ENCODE measurements at regions not wholly inside any gene's neighbourhood (a gene's known extent, or its start where the extent isn't known, plus 50 kb on each side); places are given as distances from the start of the nearest gene placed in this dataset.

- ATAC-seq (ENCODE audit: insufficient read depth, low FRiP score), result peak; percentile 71
These were observed 338.1 kb upstream of the SNX7 start for GRCh38 chr1:98323388-98323787.

GRCh38 chr1:98322966-98323365 is 338.6 kb upstream of the SNX7 start:
- H3K27me3 ChIP-seq (ENCODE audit: control insufficient read depth in 3 of 3, insufficient read depth in 3 of 3, low read length in 2 of 3), result no peaks in the 10 kb centered on the region
- no peak overlapping the region for H3K9ac ChIP-seq (ENCODE audit: insufficient read depth in 1 of 2, low read length in 2 of 2)
- H3K36me3 ChIP-seq (ENCODE audit: control insufficient read depth in 4 of 4, insufficient read depth in 4 of 4, low read length in 4 of 4), result no peaks in the 10 kb centered on the region
- no peak overlapping the region for H3K4me3 ChIP-seq
- 94 to 100% methylated on average over 1 of the region's 1 CpG for WGBS, 2 donors
- TF ChIP-seq CTCF (IDR thresholded peaks at IDR 0.05; ENCODE audit: control extremely low read depth, extremely low read depth), result no peak
- DNase-seq (no peak), ATAC-seq (ENCODE audit: insufficient read depth, low FRiP score) (no peak)
- H3K4me1 ChIP-seq (ENCODE audit: control insufficient read depth in 5 of 5, insufficient read depth in 5 of 5, low read length in 5 of 5), result peaks cover 0 to 16% (median 5%) of the 10 kb centered on the region in 5 donors
- no peaks in the 10 kb centered on the region for H3K9me3 ChIP-seq (ENCODE audit: control insufficient read depth in 4 of 4, insufficient read depth in 3 of 4, low read length in 3 of 4)
- no peak overlapping the region for H3K27ac ChIP-seq (ENCODE audit: low read depth in 1 of 2, low read length in 1 of 2)

More at GRCh38 chr1:98323388-98323787, 338.1 kb upstream of the SNX7 start:
- H3K4me3 ChIP-seq, result no peak overlapping the region
- no peaks in the 10 kb centered on the region for H3K27me3 ChIP-seq (ENCODE audit: control insufficient read depth in 3 of 3, insufficient read depth in 3 of 3, low read length in 2 of 3)
- no peaks in the 10 kb centered on the region for H3K36me3 ChIP-seq (ENCODE audit: control insufficient read depth in 4 of 4, insufficient read depth in 4 of 4, low read length in 4 of 4)
- H3K27ac ChIP-seq (ENCODE audit: low read depth in 1 of 2, low read length in 1 of 2), result peak overlapping the region in 1 of 2 donors; percentile 47
- no peak overlapping the region for H3K9ac ChIP-seq (ENCODE audit: insufficient read depth in 1 of 2, low read length in 2 of 2)
- no peaks in the 10 kb centered on the region for H3K9me3 ChIP-seq (ENCODE audit: control insufficient read depth in 4 of 4, insufficient read depth in 3 of 4, low read length in 3 of 4)
- H3K4me1 ChIP-seq (ENCODE audit: control insufficient read depth in 5 of 5, insufficient read depth in 5 of 5, low read length in 5 of 5), result peaks cover 0 to 17% (median 5%) of the 10 kb centered on the region in 5 donors
- peak in 1 of 3 donors; percentile 14 for DNase-seq
- TF ChIP-seq CTCF (IDR thresholded peaks at IDR 0.05; ENCODE audit: control extremely low read depth, extremely low read depth), result no peak

- no peak for TF ChIP-seq CTCF (IDR thresholded peaks at IDR 0.05; ENCODE audit: control extremely low read depth, extremely low read depth)
- no peaks in the 10 kb centered on the region for H3K27me3 ChIP-seq (ENCODE audit: control insufficient read depth in 3 of 3, insufficient read depth in 3 of 3, low read length in 2 of 3)
- 100% methylated on average over 1 of the region's 1 CpG for WGBS, 2 donors
- no peak for DNase-seq
- no peaks in the 10 kb centered on the region for H3K9me3 ChIP-seq (ENCODE audit: control insufficient read depth in 4 of 4, insufficient read depth in 3 of 4, low read length in 3 of 4)
- H3K4me1 ChIP-seq (ENCODE audit: control insufficient read depth in 5 of 5, insufficient read depth in 5 of 5, low read length in 5 of 5), result peaks cover 0 to 9% (median 4%) of the 10 kb centered on the region in 5 donors
- ATAC-seq (ENCODE audit: insufficient read depth, low FRiP score), result no peak
- no peak overlapping the region for H3K9ac ChIP-seq (ENCODE audit: insufficient read depth in 1 of 2, low read length in 2 of 2)
- H3K36me3 ChIP-seq (ENCODE audit: control insufficient read depth in 4 of 4, insufficient read depth in 4 of 4, low read length in 4 of 4), result no peaks in the 10 kb centered on the region
- H3K27ac ChIP-seq (ENCODE audit: low read depth in 1 of 2, low read length in 1 of 2), result no peak overlapping the region
- no peak overlapping the region for H3K4me3 ChIP-seq
These were observed 339.4 kb upstream of the SNX7 start for GRCh38 chr1:98322086-98322485.

GRCh38 chr1:98321191-98321590 is 340.3 kb upstream of the SNX7 start:
- DNase-seq, result no peak
- TF ChIP-seq CTCF (IDR thresholded peaks at IDR 0.05; ENCODE audit: control extremely low read depth, extremely low read depth), result no peak
- WGBS, 2 donors, result 96% methylated on average over 2 of the region's 2 CpGs
- Histone ChIP-seq H3K4me1 (ENCODE audit: control insufficient read depth in 5 of 5, insufficient read depth in 5 of 5, low read length in 5 of 5) (peaks cover 0 to 6% (median 0%) of the 10 kb centered on the region in 5 donors), H3K4me3 (no peak overlapping the region), H3K9ac (ENCODE audit: insufficient read depth in 1 of 2, low read length in 2 of 2) (no peak overlapping the region), H3K9me3 (ENCODE audit: control insufficient read depth in 4 of 4, insufficient read depth in 3 of 4, low read length in 3 of 4) (no peaks in the 10 kb centered on the region), H3K36me3 (ENCODE audit: control insufficient read depth in 4 of 4, insufficient read depth in 4 of 4, low read length in 4 of 4) (no peaks in the 10 kb centered on the region), H3K27me3 (ENCODE audit: control insufficient read depth in 3 of 3, insufficient read depth in 3 of 3, low read length in 2 of 3) (no peaks in the 10 kb centered on the region), H3K27ac (ENCODE audit: low read depth in 1 of 2, low read length in 1 of 2) (no peak overlapping the region)
- no peak for ATAC-seq (ENCODE audit: insufficient read depth, low FRiP score)
